ENCODE measurements at regions not wholly inside any gene's neighbourhood (a gene's known extent, or its start where the extent isn't known, plus 50 kb on each side); places are given as distances from the start of the nearest gene placed in this dataset.

- no peak for TF ChIP-seq SMAD3 (CRISPR knock-in tag; IDR thresholded peaks at IDR 0.05; ENCODE audit: borderline replicate concordance)
- TF ChIP-seq FOXP1 (CRISPR knock-in tag; IDR thresholded peaks at IDR 0.05; ENCODE audit: borderline replicate concordance), result no peak
- TF ChIP-seq NR2C2 (CRISPR knock-in tag; IDR thresholded peaks at IDR 0.05), result no peak
These were observed 225.9 kb downstream of the SEC14L1 start (continued) for GRCh38 chr17:77366558-77367245.

- Mint-ChIP-seq H3K4me1 (peaks cover 56% of the 10 kb centered on the region), H3K27me3 (ENCODE audit: low read depth) (no peaks in the 10 kb centered on the region), H3K27ac (no peak overlapping the region), H3K36me3 (no peaks in the 10 kb centered on the region), H3K9me3 (no peaks in the 10 kb centered on the region), H3K4me3 (no peak overlapping the region)
- no peak for TF ChIP-seq ELF4 (CRISPR knock-in tag; IDR thresholded peaks at IDR 0.05; ENCODE audit: low read depth)
- TF ChIP-seq RORB (CRISPR knock-in tag; IDR thresholded peaks at IDR 0.05), result no peak
- TF ChIP-seq ARID4B (CRISPR knock-in tag; IDR thresholded peaks at IDR 0.05; ENCODE audit: borderline replicate concordance), result no peak
- TF ChIP-seq AR (CRISPR knock-in tag; IDR thresholded peaks at IDR 0.05), result no peak
- TF ChIP-seq ZNF317 (CRISPR knock-in tag; IDR thresholded peaks at IDR 0.05; ENCODE audit: borderline replicate concordance, low read depth), result no peak
- no peak for TF ChIP-seq E2F4 (CRISPR knock-in tag; IDR thresholded peaks at IDR 0.05; ENCODE audit: borderline replicate concordance, low read depth)
- TF ChIP-seq ZNF138 (CRISPR knock-in tag; conservative IDR thresholded peaks at IDR 0.05), result no peak
- TF ChIP-seq ZNF671 (CRISPR knock-in tag; IDR thresholded peaks at IDR 0.05), result no peak
- no peak for TF ChIP-seq NR2C2 (CRISPR knock-in tag; IDR thresholded peaks at IDR 0.05)
- TF ChIP-seq HMGXB4 (CRISPR knock-in tag; IDR thresholded peaks at IDR 0.05), result no peak
- no peak for TF ChIP-seq JAZF1 (CRISPR knock-in tag; IDR thresholded peaks at IDR 0.05)
- TF ChIP-seq ZSCAN18 (CRISPR knock-in tag; IDR thresholded peaks at IDR 0.05), result no peak
- TF ChIP-seq PRRX2 (CRISPR knock-in tag; IDR thresholded peaks at IDR 0.05), result no peak
- ATAC-seq, result no peak
- DNase-seq (ENCODE audit: low spot score), result no peak
- CTCF ChIA-PET, result interaction anchor here (0.6 to 1.3 kb wide), 2 partner anchors 52 to 151 kb away, joined by 3 read pairs; no protein-coding TSS in a partner anchor
- POLR2A ChIA-PET, result no interaction called here
These were observed 228.8 kb downstream of the SEC14L1 start for GRCh38 chr17:77369544-77369971.

Measured in WTC11 (cell line).